HG03103 (cell line): ENCODE measurements at regions not wholly inside any gene's neighbourhood (a gene's known extent, or its start where the extent isn't known, plus 50 kb on each side); places are given as distances from the start of the nearest gene placed in this dataset.

Experiments
- ATAC-seq: cut with Tn5 transposase; IDR thresholded peaks from one replicate; pipeline ENCODE4 v1.9.1; 2021; ENCODE audit warnings: low read depth; ENCODE audit not compliant: unreplicated experiment

DNA sequence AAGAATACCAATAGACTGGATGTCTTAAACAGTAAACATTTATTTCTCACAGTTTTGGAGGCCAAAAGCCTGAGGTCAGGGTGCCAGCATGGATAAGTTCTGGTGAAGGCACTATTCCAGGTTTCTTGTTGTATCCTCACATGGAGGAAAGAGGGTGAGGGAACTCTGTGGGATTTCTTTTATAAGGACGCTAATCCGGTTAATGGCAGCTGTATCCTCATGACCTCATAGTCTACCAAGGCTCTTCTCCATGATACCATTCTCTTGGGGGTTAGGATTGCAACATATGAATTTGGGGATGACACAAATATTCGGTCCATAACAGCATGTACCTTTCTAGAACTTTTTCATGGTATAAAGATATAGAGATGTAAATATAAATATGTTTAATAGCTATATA, 412.0 kb downstream of the LMO7 start:
- no peak for ATAC-seq

DNA sequence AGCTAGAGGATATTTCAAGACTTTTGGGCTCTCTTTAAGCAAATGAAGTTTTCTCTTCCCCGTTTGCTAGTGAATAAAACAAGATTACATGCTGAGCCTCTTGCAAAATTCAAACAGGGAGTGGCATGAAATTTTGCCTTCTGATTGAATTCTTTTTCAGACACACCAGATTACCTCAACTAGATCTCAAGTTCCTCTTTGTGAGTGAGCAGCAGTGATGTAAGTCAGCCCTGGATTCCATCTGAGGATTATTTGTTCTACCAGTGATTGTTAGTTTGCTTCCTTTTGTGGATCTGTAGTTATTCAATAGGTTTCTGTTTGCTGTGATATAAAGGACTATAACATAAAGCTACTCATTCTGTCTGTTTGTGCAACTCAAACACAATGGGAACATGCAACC, 407.7 kb downstream of the LMO7 start:
- no peak for ATAC-seq

DNA sequence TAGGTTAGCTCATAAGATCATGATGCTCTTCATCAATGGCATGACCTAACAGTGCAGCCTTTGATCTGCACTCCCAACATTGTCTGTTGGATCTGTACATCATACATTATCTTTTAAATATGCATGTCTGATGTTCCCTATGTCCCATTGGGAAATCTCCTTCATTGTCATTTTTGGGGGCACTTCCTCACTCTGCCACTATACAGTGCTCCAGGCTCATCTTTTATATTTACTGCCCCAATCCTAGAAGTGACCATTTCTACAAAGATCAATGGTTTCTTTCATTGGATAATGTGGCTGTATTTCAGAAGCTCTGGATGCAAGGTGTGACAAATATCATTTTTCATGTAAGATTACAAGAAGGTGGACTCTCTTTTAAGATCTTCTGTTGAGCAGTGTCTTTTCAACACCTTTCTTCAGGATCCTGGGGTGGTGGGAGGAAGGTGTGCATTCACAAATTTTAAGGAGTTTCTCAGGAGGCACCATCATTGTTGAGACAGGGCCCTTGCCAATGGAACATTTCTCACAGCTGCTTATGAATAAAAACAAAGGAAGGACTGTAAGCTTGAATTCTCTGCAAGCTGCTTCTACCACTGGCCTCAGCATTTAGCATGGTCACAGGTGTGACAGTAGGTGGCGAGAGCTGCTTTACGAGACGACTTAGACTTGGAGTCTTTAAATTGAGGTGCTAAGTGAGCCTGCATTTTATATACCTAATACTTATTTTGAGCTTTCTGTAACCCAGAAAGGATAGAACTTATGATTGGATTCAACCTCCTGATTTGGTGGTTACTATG, 403.0 kb downstream of the LMO7 start:
- no peak for ATAC-seq

DNA sequence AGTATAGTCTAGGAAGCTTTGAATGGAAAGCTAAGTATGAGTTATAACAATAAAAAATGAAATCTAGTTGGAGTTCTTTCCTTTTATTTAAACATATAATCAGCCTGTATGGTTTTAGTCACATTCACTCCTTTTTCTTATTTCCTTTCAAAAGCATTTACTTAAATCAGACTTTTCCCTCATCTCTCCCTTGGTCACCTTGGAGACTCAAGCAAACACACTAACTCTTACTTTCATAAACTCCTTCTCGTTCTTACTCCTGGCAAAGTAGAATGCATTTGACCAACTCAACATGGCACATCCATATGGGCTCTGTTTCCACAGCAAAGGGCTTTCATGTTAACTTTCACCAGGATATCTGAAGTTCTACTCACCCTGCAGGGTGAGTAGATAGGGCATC, 400.0 kb downstream of the LMO7 start:
- ATAC-seq = no peak

DNA sequence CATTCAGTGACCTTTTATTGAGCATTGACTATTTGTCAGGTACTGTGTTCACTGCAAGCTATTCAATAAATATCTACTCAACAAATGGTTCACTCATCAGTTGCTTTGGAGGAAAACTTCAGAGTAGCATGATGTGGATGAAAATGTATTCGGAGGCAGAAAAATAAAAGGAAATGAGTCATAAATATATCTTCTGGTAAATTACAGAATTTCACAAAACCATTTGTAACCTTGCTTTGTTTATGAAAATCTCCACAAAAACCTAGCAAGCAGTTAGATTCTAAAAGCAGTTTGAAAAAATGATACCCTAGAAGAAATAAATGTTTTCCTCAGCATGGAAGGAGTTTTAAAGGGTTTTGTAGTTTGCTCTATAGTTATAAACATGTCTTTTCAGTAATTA, 399.6 kb downstream of the LMO7 start:
- no peak for ATAC-seq

DNA sequence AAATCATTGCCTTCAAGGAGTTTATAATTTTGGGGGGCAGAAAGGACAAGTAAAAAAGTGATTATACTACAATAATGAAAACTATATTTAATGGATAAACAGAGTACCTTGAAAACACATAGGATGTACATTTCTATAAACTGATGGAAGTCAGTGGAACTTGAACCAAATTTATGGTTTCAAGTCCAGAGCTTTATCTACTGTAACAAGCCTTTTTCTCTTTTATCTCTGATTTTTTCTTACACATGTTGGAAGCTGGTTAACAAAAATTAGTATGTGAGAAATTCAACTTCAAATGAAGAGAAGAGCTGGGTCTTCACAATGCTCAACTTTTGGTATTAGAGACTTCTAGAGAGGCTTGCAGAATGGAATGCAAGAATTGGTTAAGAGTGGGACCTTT, 393.6 kb downstream of the LMO7 start:
- ATAC-seq = no peak

DNA sequence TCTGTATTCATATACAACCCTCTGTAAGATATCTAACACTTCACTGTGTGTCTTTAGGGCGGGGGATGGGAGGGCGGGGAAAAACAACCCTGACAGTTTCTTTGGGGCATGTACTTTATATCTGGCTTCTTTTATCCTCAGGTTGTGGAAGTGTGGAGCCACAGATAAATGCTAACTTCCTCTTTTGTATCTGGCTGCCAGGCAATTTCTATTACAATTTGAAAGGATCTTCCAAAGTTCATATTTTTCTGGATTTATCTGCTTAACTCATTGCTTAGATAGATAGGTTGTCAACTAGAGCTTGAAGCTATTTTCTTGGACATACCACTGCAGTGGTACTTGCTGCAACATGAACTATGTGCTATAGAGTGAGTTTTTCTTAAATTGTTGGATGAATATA, 393.0 kb downstream of the LMO7 start:
- ATAC-seq = no peak

DNA sequence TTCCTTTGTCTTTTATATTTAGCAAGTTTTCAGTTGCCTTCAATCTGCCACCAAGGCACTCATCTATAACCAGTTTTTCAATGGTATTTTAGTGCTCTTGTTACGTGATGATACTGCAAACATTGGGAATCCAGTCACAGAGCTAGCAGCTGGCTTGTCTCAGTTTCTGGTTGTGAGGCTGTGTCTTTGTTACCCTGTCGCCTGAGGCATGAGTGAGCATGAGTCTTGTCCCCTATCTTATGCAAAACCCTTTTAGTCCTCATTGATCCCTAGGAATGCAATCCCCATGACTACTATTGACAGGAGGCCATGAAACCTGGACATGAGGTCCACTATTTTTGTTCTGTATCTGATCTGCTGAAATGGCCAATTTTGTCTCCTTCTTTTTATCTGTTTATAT, 391.0 kb downstream of the LMO7 start:
- ATAC-seq = no peak

DNA sequence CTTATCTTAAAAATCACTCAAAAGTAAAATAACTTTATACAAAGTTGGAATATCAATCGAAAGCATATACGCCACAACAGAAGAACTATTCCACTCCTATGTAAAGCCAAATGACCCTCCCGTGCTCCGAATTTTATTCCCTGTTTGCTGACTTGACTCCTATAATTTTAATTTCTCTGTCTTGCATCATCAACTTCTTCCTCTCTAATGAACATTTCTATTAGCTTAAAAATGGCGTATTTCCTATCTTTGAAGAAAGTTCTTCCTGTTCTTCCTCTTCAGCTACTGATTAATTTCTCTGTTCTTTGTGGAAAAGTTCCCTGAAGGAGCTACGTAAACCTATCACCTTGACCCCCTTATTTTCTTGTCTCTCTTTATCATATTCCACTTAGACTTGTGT, 389.3 kb downstream of the LMO7 start:
- no peak for ATAC-seq

DNA sequence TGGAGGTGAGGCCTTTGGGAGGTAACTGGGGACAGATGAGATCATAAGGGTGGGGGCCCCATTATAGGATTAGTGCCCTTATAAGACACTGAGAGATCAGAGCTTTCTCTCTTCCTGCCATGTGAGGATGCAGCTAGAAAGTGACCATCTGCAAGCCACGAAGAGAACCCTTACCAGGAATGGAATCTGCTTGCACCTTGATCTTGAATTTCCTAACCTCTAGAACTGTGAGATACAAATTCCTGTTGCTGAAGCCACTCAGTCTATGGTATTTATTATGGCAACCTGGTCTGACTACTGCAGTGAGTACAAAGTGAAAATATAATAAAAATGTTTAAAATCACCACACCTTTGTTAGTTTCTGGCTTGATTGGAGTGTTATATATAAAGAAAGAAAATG, 388.0 kb downstream of the LMO7 start:
- no peak for ATAC-seq

DNA sequence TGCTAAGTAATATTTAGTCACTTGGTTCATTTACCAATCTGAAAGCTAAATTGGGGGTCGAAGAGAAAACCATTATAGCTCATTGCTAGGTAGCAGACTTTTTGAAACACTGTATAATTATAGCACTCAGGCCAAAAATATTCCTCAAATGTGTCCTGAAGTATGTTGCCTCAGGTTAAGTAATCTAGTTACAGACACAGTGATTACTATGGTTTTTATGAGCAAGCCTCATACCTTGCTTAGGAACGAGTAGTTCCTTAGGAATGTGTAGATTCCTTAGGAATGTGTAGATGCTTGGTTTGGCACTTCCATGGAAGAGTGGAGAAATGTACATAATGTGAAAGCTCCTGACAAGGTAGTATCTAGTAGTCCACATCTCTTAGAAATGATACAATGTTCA, 387.5 kb downstream of the LMO7 start:
- ATAC-seq = no peak

DNA sequence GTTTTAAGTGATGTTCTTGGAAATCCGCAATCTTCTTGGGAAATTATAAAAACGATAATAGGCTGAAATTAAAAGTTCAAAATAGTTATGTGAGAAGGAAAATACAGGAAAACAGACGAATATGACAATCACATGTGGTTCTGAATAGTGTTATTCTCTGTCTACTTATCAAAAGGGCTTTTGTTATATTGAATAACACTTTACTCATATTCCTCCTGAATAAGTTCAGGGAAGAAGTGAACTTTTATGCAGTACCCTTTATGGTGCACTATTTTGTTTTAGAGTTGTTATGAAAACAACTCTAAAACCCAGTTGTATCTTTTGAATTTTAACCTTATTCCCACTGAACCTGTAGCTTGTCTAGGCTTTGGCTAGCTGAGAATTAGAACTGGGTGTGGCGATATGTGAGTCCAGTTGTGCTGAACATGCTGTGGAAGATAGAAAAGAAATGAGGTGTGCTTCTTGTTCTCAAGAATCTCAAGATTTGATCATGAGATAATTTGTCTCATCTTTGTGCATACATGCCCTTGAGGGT, 384.4 kb downstream of the LMO7 start:
- ATAC-seq = no peak

DNA sequence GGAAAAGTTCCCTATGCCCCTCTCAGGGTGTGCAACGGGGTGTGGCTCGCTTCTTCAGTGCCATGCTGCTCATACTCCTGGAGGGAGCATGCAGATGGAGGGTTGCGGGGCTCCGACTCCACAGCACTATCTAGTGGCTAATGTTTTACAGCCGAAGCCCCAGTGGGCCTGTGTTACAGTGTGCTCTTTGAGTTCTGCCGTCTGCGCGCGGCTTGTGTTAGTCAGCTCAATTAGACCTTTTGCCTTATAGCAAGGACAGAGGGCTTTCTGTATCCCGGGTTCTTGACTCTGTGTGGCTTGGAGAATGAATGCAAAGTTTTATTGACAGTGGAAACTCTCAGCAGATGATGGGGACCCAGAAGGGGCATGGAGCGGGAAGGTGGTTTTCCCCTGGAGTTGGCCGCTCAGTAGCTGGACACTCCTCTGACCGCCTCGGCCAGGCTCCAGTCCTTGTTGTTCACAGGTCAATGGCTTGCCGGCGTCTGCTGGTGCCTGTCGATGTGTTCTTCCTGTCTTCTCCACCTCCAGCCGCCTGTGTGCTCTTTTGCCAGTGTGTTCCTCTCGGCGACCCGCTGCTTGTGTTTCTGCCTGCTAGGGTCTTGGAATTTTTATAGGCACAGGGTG, 383.4 kb downstream of the LMO7 start:
- no peak for ATAC-seq

DNA sequence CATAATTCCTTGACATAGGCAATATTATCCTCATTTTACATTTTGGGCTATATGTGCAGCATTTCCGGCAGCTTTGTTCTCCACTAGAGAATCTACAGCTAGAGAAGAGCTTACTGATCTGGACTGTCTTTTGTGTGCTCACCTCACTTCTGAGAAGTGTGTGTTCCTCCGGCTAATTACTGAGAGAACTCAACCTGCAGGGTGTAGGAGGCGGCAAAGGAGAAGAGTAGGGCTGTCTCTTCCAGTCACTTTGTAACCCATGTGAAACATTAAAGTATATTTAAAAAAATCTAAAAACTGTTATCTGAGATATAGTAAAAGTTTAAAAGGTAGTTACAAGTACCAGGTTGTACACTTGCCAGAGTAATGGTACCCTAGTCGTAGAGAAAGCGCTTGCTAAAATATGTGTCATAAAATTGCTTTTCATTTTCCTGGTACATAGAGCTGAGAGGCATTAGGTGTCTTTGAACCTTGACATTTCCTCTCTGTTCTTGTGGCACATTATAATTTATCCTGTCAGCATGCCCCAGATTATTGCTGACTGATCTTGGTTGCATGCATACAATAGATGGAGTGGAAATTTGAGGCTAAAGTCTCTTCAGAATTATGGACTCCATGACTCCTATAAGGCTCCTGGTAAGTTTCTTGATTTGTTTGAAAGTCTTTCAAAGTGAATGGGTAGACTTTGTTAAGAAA, 381.9 kb downstream of the LMO7 start:
- ATAC-seq = no peak

DNA sequence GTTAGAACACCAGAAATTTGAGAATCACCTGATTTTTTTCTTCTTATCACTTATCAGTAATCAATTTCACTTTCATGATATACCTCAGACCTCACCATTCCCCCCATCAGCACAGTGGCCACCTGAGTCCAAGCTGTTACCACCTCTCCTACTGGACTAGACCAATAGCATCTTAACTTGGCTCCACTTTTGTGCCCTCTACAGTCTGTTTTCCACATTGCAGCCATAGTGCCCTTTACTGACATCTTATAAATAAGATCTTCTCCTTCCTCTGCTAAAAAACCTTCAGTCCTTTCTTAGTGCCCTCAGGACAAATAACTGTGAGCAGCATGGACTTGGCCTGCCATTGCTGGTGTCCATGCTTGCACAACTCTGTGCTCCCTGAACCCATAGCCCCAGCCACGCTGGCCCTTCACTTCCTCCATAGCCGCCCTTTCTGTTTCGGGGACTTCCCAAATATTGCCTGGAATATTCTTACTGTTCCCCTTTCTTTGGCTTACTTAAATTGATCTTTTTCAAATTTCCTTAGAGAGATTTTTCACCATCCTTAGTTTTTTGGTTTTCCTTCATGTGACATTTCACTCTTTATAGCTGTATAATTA, 380.8 kb downstream of the LMO7 start:
- ATAC-seq = peak; percentile 85

DNA sequence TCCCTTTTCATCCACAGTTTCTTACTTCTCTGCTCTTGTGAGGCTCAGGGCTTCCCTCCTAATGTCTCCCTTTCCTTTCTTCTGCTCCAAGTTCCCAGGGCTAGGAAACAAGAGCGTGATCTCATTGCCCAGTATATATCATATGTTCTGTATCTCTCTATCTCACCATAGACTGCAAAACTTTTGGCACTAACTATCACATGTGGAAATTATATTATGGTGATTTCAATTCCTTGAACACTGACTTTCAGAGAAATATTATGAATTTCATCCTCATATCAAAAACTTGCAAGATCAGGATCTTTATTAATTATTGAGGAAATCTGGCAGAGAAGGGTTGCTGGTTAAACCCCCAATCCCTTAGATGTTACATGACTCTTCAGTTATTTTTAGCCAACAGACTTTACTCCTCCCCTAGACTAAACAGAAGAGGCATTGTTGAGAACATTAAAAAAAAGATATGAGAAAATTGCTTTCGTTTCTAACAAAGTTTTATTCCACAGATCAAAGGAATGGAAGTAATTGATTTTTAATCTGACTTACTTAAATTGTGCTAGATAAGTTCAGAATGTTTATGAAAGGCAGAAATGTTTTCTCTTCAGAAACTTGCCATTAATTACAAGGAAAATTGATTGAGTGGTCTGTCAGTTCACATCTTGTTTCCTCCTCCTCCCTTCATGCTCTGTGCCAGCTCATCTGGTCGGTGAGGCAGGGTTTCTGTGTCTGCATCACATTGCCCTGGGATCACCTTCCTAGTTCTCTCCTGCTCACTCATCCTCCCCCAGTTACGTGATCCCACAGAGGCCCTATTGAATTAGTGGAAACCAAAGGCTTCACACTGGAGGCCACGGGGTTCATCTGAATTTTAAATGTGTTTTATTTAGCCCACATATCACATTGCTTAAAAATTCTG, 378.5 kb downstream of the LMO7 start:
- no peak for ATAC-seq

DNA sequence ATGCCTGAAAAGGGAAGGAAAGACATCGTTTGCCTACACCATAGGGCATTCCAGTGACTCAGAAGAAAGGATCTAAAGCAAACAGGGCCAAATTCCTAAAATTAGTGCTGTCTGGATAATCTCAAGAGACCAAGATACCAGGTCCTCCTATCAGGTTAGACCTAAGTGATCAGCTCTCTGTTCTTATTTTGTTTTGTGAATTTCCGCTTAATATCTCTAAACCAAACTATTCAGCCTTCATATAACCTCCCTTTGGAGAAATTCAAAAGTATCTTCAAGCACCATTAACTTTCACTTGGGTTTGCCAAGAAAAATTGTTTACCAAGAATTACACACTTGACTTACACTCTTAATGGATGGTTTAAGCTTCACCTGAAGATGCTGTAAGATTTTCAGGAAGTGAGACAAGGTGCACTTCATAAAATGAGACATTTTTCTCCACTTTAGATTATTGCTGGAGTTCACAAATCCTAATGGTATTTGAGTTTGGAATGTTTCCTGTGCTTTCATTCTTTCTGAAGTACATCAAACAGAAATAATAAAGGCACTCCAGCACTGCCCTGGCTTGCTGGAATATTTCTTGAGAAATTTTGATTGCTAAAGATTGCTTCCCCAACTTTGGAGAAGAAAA, 376.1 kb downstream of the LMO7 start:
- ATAC-seq = no peak

DNA sequence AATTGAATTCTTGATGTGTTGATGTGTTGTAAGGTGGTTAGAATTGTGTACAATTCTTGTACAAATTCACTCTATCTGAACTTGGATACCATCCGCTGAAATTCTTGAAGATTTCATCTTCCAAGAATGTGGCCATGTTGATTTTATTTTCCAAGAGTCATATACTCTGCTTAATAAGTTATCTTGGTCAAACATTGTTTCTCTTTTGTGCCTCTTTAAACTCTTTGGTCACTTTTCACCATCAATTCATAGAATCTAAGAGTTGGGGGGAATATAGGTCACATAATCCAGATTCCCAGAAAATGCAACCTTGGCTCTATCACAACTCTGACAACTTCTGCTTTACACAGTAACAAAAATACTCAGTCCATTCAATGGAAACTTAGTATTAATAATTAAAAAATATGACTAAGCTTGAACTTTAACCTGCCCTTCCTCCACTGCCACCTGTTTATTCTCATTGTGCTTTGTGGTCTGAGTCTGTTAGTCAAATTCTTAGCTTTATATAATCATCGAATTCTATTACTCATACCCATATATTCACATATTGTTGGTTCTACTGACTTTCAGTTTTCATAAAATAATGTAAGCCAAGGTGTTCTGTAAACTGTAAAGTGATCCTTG, 373.2 kb downstream of the LMO7 start:
- ATAC-seq = no peak

DNA sequence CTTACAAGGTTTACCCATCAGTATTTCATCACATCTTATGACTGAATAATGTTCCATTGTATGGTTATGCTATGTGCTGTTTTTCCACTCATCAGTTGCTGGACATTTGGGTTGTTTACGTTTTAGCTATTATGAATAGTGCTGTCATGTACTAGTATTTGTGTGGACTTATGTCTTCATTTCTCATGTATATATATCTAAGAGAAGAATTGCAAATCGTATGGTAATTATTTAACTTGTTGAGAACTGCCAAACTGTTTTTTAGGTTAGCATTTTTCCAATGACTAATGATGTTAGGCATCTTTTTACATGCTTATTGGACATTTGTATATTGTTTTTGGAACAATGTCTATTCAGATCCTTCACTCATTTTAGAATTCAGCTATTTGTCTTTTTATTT, 368.3 kb downstream of the LMO7 start:
- no peak for ATAC-seq
